GM21528 (cell line): ENCODE measurements at regions not wholly inside any gene's neighbourhood (a gene's known extent, or its start where the extent isn't known, plus 50 kb on each side); places are given as distances from the start of the nearest gene placed in this dataset.

ENCODE experiments used
- ATAC-seq: cut with Tn5 transposase; IDR thresholded peaks from one replicate; pipeline ENCODE4 v1.9.1; 2021; ENCODE audit warnings: mild to moderate bottlenecking, moderate library complexity; ENCODE audit not compliant: unreplicated experiment, low FRiP score

GRCh38 chr20:39092733-39093410 is 130.7 kb downstream of the DHX35 start:
- no peak for ATAC-seq

- ATAC-seq, result no peak
Measured at GRCh38 chr20:39090906-39091305, 128.8 kb downstream of the DHX35 start.

GRCh38 chr20:39089797-39090196 is 127.7 kb downstream of the DHX35 start:
- ATAC-seq, result no peak
